NCI-H748 treated with DMSO at 0.1 percent for 48 hours (cell line): ENCODE measurements at regions not wholly inside any gene's neighbourhood (a gene's known extent, or its start where the extent isn't known, plus 50 kb on each side); places are given as distances from the start of the nearest gene placed in this dataset.
A peak's percentile ranks its signal among the peaks of the same experiment; 100 is the strongest.

Experiments
- DNase-seq: peaks from one replicate; lab custom pipeline; 2025; lab: John Stamatoyannopoulos, UW

GRCh38 chr17:62913991-62914570 is 52.0 kb upstream of the TANC2 start:
- no peak for DNase-seq

- no peak for DNase-seq
Observed at GRCh38 chr17:62912363-62912762, 53.7 kb upstream of the TANC2 start.

- DNase-seq, result no peak
Observed at GRCh38 chr17:62911114-62911513, 54.9 kb upstream of the TANC2 start.

GRCh38 chr17:62910277-62910676 is 55.8 kb upstream of the TANC2 start:
- no peak for DNase-seq

- DNase-seq, result no peak
Observed at GRCh38 chr17:62907961-62908360, 58.1 kb upstream of the TANC2 start.

- no peak for DNase-seq
Observed at GRCh38 chr17:62906881-62907280, 59.2 kb upstream of the TANC2 start.

- DNase-seq, result no peak
Observed at GRCh38 chr17:62905233-62905632, 60.8 kb upstream of the TANC2 start.

- no peak for DNase-seq
Observed at GRCh38 chr17:62902531-62903220, 63.4 kb upstream of the TANC2 start.

- no peak for DNase-seq
Observed at GRCh38 chr17:62901544-62901943, 64.5 kb upstream of the TANC2 start.

GRCh38 chr17:62900096-62900495 is 65.9 kb upstream of the TANC2 start:
- DNase-seq, result no peak

- DNase-seq, result no peak
Observed at GRCh38 chr17:62899361-62899760, 66.7 kb upstream of the TANC2 start.

GRCh38 chr17:62898239-62898864 is 67.7 kb upstream of the TANC2 start:
- DNase-seq, result no peak

- DNase-seq, result no peak
Observed at GRCh38 chr17:62897706-62898105, 68.3 kb upstream of the TANC2 start.

- no peak for DNase-seq
Observed at GRCh38 chr17:62895320-62896301, 70.4 kb upstream of the TANC2 start.

- no peak for DNase-seq
Observed at GRCh38 chr17:62892870-62893338, 73.1 kb upstream of the TANC2 start.

GRCh38 chr17:62892061-62892675 is 73.9 kb upstream of the TANC2 start:
- peak; percentile 13 for DNase-seq

GRCh38 chr17:62891659-62892058 is 74.4 kb upstream of the TANC2 start:
- no peak for DNase-seq

- DNase-seq, result no peak
Observed at GRCh38 chr17:62888765-62889164, 77.3 kb upstream of the TANC2 start.

GRCh38 chr17:62888148-62888547 is 77.9 kb upstream of the TANC2 start:
- DNase-seq, result no peak

- DNase-seq, result no peak
Observed at GRCh38 chr17:62887437-62887836, 78.6 kb upstream of the TANC2 start.

GRCh38 chr17:62884781-62885180 is 76.7 kb upstream of the MARCHF10 start:
- DNase-seq, result no peak

GRCh38 chr17:62882878-62883277 is 74.8 kb upstream of the MARCHF10 start:
- DNase-seq, result no peak
